ENCODE measurements at regions not wholly inside any gene's neighbourhood (a gene's known extent, or its start where the extent isn't known, plus 50 kb on each side); places are given as distances from the start of the nearest gene placed in this dataset.

DNA sequence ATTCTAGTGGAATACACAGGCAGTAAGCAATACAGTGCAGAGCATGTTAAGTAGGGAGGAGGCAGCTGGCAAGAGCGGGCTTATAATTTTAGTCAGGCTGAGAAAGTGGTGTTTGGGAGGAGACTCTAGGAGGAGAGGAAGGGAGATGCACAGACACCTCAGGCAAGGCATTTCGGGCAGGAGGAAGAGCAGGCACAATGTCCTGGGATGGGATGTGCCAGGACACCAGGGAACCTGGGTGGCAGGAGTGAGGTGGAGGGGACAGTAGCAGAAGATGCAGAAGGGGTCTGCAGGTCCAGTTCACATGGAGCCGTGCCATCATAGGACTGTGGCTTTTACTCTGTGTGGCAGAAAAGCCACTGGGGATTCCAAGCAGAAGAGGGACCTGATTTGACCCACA is 143.7 kb upstream of the FSTL4 start:
- no peak for DNase-seq (ENCODE audit: low read depth, low spot score)
- Histone ChIP-seq H3K4me2 (ENCODE audit: control insufficient read depth, extremely low read depth, insufficient read depth, low read depth, low read length) (no peak overlapping the region), H3K9me1 (ENCODE audit: control insufficient read depth, extremely low read depth, insufficient read depth, low read length) (no peaks in the 10 kb centered on the region), H3K27ac (ENCODE audit: control insufficient read depth, insufficient read depth, low read length) (no peak overlapping the region), H2AFZ (ENCODE audit: control insufficient read depth, low read length) (no peak overlapping the region), H3K36me3 (ENCODE audit: control insufficient read depth in 2 of 2, extremely low read depth in 1 of 2, insufficient read depth in 2 of 2, low read length in 2 of 2) (no peaks in the 10 kb centered on the region), H3K27me3 (ENCODE audit: control insufficient read depth, extremely low read depth, insufficient read depth, low read length) (peaks cover 17% of the 10 kb centered on the region), H3K9me3 (ENCODE audit: control insufficient read depth, low read depth, low read length) (no peaks in the 10 kb centered on the region), H3K9ac (ENCODE audit: control insufficient read depth, extremely low read depth, insufficient read depth, low read length) (no peak overlapping the region), H3K4me1 (ENCODE audit: control insufficient read depth, extremely low read depth, insufficient read depth, low read length) (peaks cover 8% of the 10 kb centered on the region), H4K20me1 (ENCODE audit: control insufficient read depth, extremely low read depth, insufficient read depth, low read length) (no peaks in the 10 kb centered on the region), H3K79me2 (ENCODE audit: control insufficient read depth, insufficient read depth, low read length) (no peaks in the 10 kb centered on the region), H3K4me3 (ENCODE audit: control insufficient read depth in 2 of 3, extremely low read depth in 1 of 3, insufficient read depth in 2 of 3, low read depth in 1 of 3, low read length in 3 of 3) (no peak overlapping the region)
- FAIRE-seq, result no peak
- dilution Hi-C loops (cut with MboI; ENCODE audit: extremely low pct_ligation_motif_present, low sequenced_read_pairs), result no loop called here
- TF ChIP-seq, protein P1, sequence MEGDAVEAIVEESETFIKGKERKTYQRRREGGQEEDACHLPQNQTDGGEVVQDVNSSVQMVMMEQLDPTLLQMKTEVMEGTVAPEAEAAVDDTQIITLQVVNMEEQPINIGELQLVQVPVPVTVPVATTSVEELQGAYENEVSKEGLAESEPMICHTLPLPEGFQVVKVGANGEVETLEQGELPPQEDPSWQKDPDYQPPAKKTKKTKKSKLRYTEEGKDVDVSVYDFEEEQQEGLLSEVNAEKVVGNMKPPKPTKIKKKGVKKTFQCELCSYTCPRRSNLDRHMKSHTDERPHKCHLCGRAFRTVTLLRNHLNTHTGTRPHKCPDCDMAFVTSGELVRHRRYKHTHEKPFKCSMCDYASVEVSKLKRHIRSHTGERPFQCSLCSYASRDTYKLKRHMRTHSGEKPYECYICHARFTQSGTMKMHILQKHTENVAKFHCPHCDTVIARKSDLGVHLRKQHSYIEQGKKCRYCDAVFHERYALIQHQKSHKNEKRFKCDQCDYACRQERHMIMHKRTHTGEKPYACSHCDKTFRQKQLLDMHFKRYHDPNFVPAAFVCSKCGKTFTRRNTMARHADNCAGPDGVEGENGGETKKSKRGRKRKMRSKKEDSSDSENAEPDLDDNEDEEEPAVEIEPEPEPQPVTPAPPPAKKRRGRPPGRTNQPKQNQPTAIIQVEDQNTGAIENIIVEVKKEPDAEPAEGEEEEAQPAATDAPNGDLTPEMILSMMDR (optimal IDR thresholded peaks at IDR 0.05 in 1 of 3, IDR thresholded peaks at IDR 0.05 in 1 of 3, conservative IDR thresholded peaks at IDR 0.05 in 1 of 3; ENCODE audit: extremely low read depth in 1 of 3, insufficient read depth in 2 of 3, low read length in 3 of 3), result no peak
- no peak for TF ChIP-seq EZH2 (IDR thresholded peaks at IDR 0.05; ENCODE audit: low read length)

DNA sequence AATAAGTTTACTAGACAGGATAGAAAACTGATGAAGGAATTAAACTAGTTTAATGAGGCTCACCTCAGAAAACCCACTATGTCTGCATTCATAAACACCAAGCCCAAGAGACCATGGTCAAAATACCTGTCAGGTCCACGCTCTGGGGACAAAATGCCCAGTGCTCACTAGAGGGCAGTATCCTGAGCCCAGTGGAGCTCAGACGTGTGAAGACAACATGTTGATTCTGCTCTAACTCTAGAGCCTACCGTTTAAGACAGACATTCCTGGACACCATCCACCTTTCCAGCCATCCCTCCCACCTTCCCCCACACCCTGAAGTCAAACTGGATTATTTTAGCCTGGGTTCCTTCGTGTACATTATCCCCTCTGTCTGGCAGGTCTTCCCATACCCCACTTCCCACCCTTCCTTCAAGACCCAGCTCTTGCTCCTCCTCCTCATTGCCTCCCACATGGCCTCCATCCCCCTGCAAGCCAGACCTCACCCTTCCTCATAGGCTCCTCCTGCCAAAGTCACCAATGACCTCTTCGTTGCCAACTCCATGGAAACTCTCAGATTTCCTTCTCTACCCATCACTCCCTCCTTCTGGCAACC is 142.3 kb upstream of the FSTL4 start:
- Histone ChIP-seq H3K9me3 (ENCODE audit: control insufficient read depth, low read depth, low read length) (no peaks in the 10 kb centered on the region), H3K27ac (ENCODE audit: control insufficient read depth, insufficient read depth, low read length) (no peak overlapping the region), H3K79me2 (ENCODE audit: control insufficient read depth, insufficient read depth, low read length) (no peaks in the 10 kb centered on the region), H2AFZ (ENCODE audit: control insufficient read depth, low read length) (no peak overlapping the region), H3K9me1 (ENCODE audit: control insufficient read depth, extremely low read depth, insufficient read depth, low read length) (no peaks in the 10 kb centered on the region), H3K36me3 (ENCODE audit: control insufficient read depth in 2 of 2, extremely low read depth in 1 of 2, insufficient read depth in 2 of 2, low read length in 2 of 2) (no peaks in the 10 kb centered on the region), H3K4me1 (ENCODE audit: control insufficient read depth, extremely low read depth, insufficient read depth, low read length) (peaks cover 8% of the 10 kb centered on the region), H4K20me1 (ENCODE audit: control insufficient read depth, extremely low read depth, insufficient read depth, low read length) (no peaks in the 10 kb centered on the region), H3K4me2 (ENCODE audit: control insufficient read depth, extremely low read depth, insufficient read depth, low read depth, low read length) (no peak overlapping the region), H3K27me3 (ENCODE audit: control insufficient read depth, extremely low read depth, insufficient read depth, low read length) (peaks cover 17% of the 10 kb centered on the region), H3K9ac (ENCODE audit: control insufficient read depth, extremely low read depth, insufficient read depth, low read length) (no peak overlapping the region), H3K4me3 (ENCODE audit: control insufficient read depth in 2 of 3, extremely low read depth in 1 of 3, insufficient read depth in 2 of 3, low read depth in 1 of 3, low read length in 3 of 3) (no peak overlapping the region)
- TF ChIP-seq, protein P1 (optimal IDR thresholded peaks at IDR 0.05 in 1 of 3, IDR thresholded peaks at IDR 0.05 in 1 of 3, conservative IDR thresholded peaks at IDR 0.05 in 1 of 3; ENCODE audit: extremely low read depth in 1 of 3, insufficient read depth in 2 of 3, low read length in 3 of 3), result peak; percentile 54 to 79 (median 74)
- TF ChIP-seq EZH2 (IDR thresholded peaks at IDR 0.05; ENCODE audit: low read length), result no peak
- FAIRE-seq (peak; percentile 69), DNase-seq (ENCODE audit: low read depth, low spot score) (no peak)
- dilution Hi-C loops (cut with MboI; ENCODE audit: extremely low pct_ligation_motif_present, low sequenced_read_pairs), result no loop called here
